NCI-H2196 (cell line): ENCODE measurements at regions not wholly inside any gene's neighbourhood (a gene's known extent, or its start where the extent isn't known, plus 50 kb on each side); places are given as distances from the start of the nearest gene placed in this dataset.
"Not testable (repeated sequence)": the region's sequence is repeated elsewhere in the genome, so short reads cannot be mapped to it uniquely, and the experiment has no call there.

ENCODE experiments used
- DNase-seq: peaks from one replicate; lab custom pipeline; 2025; ENCODE audit not compliant: unreplicated experiment; lab: John Stamatoyannopoulos, UW

- DNase-seq = no peak
Measured at GRCh38 chr7:53087274-53087673, 51.8 kb downstream of the POM121L12 start.

GRCh38 chr7:53094191-53094590 lies 58.8 kb downstream of the POM121L12 start:
- no peak for DNase-seq

GRCh38 chr7:53094827-53095226 lies 59.4 kb downstream of the POM121L12 start:
- DNase-seq = no peak

GRCh38 chr7:53095731-53096501 lies 60.5 kb downstream of the POM121L12 start:
- no peak for DNase-seq

- DNase-seq = no peak
Measured at GRCh38 chr7:53100091-53100490, 64.7 kb downstream of the POM121L12 start.

- no peak for DNase-seq
Measured at GRCh38 chr7:53101026-53101425, 65.6 kb downstream of the POM121L12 start.

GRCh38 chr7:53110425-53110824 lies 75.0 kb downstream of the POM121L12 start:
- DNase-seq = no peak

GRCh38 chr7:53111031-53111430 lies 75.6 kb downstream of the POM121L12 start:
- no peak for DNase-seq

GRCh38 chr7:53113424-53113823 lies 78.0 kb downstream of the POM121L12 start:
- DNase-seq = no peak

- DNase-seq = no peak
Measured at GRCh38 chr7:53119514-53119941, 84.1 kb downstream of the POM121L12 start.

GRCh38 chr7:53121374-53121773 lies 85.9 kb downstream of the POM121L12 start:
- DNase-seq = no peak

- no peak for DNase-seq
Measured at GRCh38 chr7:53131697-53132096, 96.3 kb downstream of the POM121L12 start.

- no peak for DNase-seq
Measured at GRCh38 chr7:53151496-53151895, 116.1 kb downstream of the POM121L12 start.

- DNase-seq = not testable (repeated sequence)
Measured at GRCh38 chr7:53187184-53187583, 151.8 kb downstream of the POM121L12 start.

GRCh38 chr7:53191191-53191695 lies 155.8 kb downstream of the POM121L12 start:
- no peak for DNase-seq

GRCh38 chr7:53191836-53192443 lies 156.5 kb downstream of the POM121L12 start:
- DNase-seq = no peak

GRCh38 chr7:53205006-53205405 lies 169.6 kb downstream of the POM121L12 start:
- DNase-seq = no peak

- DNase-seq = no peak
Measured at GRCh38 chr7:53209129-53209528, 173.7 kb downstream of the POM121L12 start.

GRCh38 chr7:53214463-53214862 lies 179.0 kb downstream of the POM121L12 start:
- no peak for DNase-seq

- no peak for DNase-seq
Measured at GRCh38 chr7:53218730-53219504, 183.5 kb downstream of the POM121L12 start.

- DNase-seq = no peak
Measured at GRCh38 chr7:53229202-53229601, 193.8 kb downstream of the POM121L12 start.
